Chondrocyte (in vitro differentiated cells): ENCODE measurements at regions not wholly inside any gene's neighbourhood (a gene's known extent, or its start where the extent isn't known, plus 50 kb on each side); places are given as distances from the start of the nearest gene placed in this dataset.

Experiments
- DNase-seq: peaks from one replicate; pipeline ENCODE4 v3.0.0; 2021; ENCODE audit warnings: mixed read lengths, low spot score
- H3K27ac Mint-ChIP-seq: one replicate; pipeline ENCODE4 v1.8.0; 2021; ENCODE audit warnings: mild to moderate bottlenecking, moderate library complexity, mixed read lengths; ENCODE audit not compliant: unreplicated experiment
- H3K27me3 Mint-ChIP-seq: 2 replicates; pipeline ENCODE4 v1.8.0; 2021; ENCODE audit warnings: low read depth, mixed read lengths
- H3K36me3 Mint-ChIP-seq: 2 replicates; pipeline ENCODE4 v1.8.0; 2021; ENCODE audit warnings: low read depth, mixed read lengths
- H3K4me1 Mint-ChIP-seq: 2 replicates; pipeline ENCODE4 v1.8.0; 2021; ENCODE audit warnings: low read depth, mild to moderate bottlenecking, mixed read lengths
- H3K4me3 Mint-ChIP-seq: one replicate; pipeline ENCODE4 v1.8.0; 2021; ENCODE audit warnings: mild to moderate bottlenecking, moderate library complexity, mixed read lengths; ENCODE audit not compliant: unreplicated experiment
- H3K9me3 Mint-ChIP-seq: 2 replicates; pipeline ENCODE4 v1.8.0; 2021; ENCODE audit warnings: low read depth, mixed read lengths
- CTCF ChIP-seq: fragments of 200-600 bp; sonication (generic); IDR thresholded peaks from 2 replicates; pipeline ENCODE4 v1.5.0; 2021; ENCODE audit warnings: antibody characterized with exemption, mild to moderate bottlenecking, moderate library complexity

GRCh38 chr17:13374203-13375143 lies 227.3 kb downstream of the HS3ST3A1 start:
- no peak for TF ChIP-seq CTCF
- Mint-ChIP-seq H3K27ac (no peak overlapping the region), H3K4me1 (peaks cover 9% of the 10 kb centered on the region), H3K36me3 (no peaks in the 10 kb centered on the region), H3K4me3 (no peak overlapping the region), H3K27me3 (no peaks in the 10 kb centered on the region), H3K9me3 (no peaks in the 10 kb centered on the region)
- DNase-seq: no peak

GRCh38 chr17:13372432-13372831 lies 229.3 kb downstream of the HS3ST3A1 start:
- H3K9me3 Mint-ChIP-seq: no peaks in the 10 kb centered on the region
- no peaks in the 10 kb centered on the region for H3K27me3 Mint-ChIP-seq
- no peak overlapping the region for H3K27ac Mint-ChIP-seq
- no peaks in the 10 kb centered on the region for H3K4me1 Mint-ChIP-seq
- H3K4me3 Mint-ChIP-seq: no peak overlapping the region
- DNase-seq: no peak
- TF ChIP-seq CTCF: no peak
- no peaks in the 10 kb centered on the region for H3K36me3 Mint-ChIP-seq

- H3K4me1 Mint-ChIP-seq: peaks cover 19% of the 10 kb centered on the region
- H3K27me3 Mint-ChIP-seq: no peaks in the 10 kb centered on the region
- no peaks in the 10 kb centered on the region for H3K9me3 Mint-ChIP-seq
- no peak for DNase-seq
- H3K36me3 Mint-ChIP-seq: no peaks in the 10 kb centered on the region
- no peak for TF ChIP-seq CTCF
- no peak overlapping the region for H3K27ac Mint-ChIP-seq
- no peak overlapping the region for H3K4me3 Mint-ChIP-seq
Measured at GRCh38 chr17:13367154-13367553, 234.6 kb downstream of the HS3ST3A1 start.

GRCh38 chr17:13365331-13365730 lies 236.4 kb downstream of the HS3ST3A1 start:
- H3K4me1 Mint-ChIP-seq: peaks cover 21% of the 10 kb centered on the region

GRCh38 chr17:13363771-13364170 lies 238.0 kb downstream of the HS3ST3A1 start:
- Mint-ChIP-seq H3K4me1 (peaks cover 24% of the 10 kb centered on the region), H3K27ac (no peak overlapping the region), H3K36me3 (no peaks in the 10 kb centered on the region), H3K27me3 (no peaks in the 10 kb centered on the region), H3K9me3 (no peaks in the 10 kb centered on the region), H3K4me3 (no peak overlapping the region)
- DNase-seq: no peak
- no peak for TF ChIP-seq CTCF

More at GRCh38 chr17:13365331-13365730, 236.4 kb downstream of the HS3ST3A1 start:
- DNase-seq: no peak
- Mint-ChIP-seq H3K27ac (no peak overlapping the region), H3K4me3 (no peak overlapping the region), H3K9me3 (no peaks in the 10 kb centered on the region), H3K36me3 (no peaks in the 10 kb centered on the region), H3K27me3 (no peaks in the 10 kb centered on the region)
- no peak for TF ChIP-seq CTCF
